ENCODE measurements at regions not wholly inside any gene's neighbourhood (a gene's known extent, or its start where the extent isn't known, plus 50 kb on each side); places are given as distances from the start of the nearest gene placed in this dataset.
"Not testable (repeated sequence)": the region's sequence is repeated elsewhere in the genome, so short reads cannot be mapped to it uniquely, and the experiment has no call there.

GRCh38 chr5:85646641-85647040, 971.1 kb upstream of the COX7C start:
- no peaks in the 10 kb centered on the region for H3K4me1 ChIP-seq
- no peaks in the 10 kb centered on the region for H3K36me3 ChIP-seq
- TF ChIP-seq CTCF (IDR thresholded peaks at IDR 0.05) (no peak), POLR2AphosphoS5 (IDR thresholded peaks at IDR 0.05) (no peak), POLR2A (IDR thresholded peaks at IDR 0.05) (no peak), EP300 (IDR thresholded peaks at IDR 0.05) (no peak)
- H3K4me3 ChIP-seq, result no peak overlapping the region
- no peaks in the 10 kb centered on the region for H3K27me3 ChIP-seq
- no peak overlapping the region for H3K27ac ChIP-seq
- 67 to 71% methylated on average over 2 of the region's 2 CpGs for WGBS, 2 donors
- ATAC-seq (ENCODE audit: low FRiP score in 2 of 2) (no peak), DNase-seq (no peak)
- no peaks in the 10 kb centered on the region for H3K9me3 ChIP-seq

- WGBS, 2 donors, result 85% methylated on average over 25 of the region's 25 CpGs
Measured at GRCh38 chr5:85647349-85648127, 970.2 kb upstream of the COX7C start.

GRCh38 chr5:85648495-85648894, 969.2 kb upstream of the COX7C start:
- WGBS, 2 donors, result 64 to 69% methylated on average over 4 of the region's 4 CpGs
- no peak for TF ChIP-seq POLR2A (IDR thresholded peaks at IDR 0.05)
- no peak for TF ChIP-seq POLR2AphosphoS5 (IDR thresholded peaks at IDR 0.05)
- no peak for TF ChIP-seq EP300 (IDR thresholded peaks at IDR 0.05)
- no peak for TF ChIP-seq CTCF (IDR thresholded peaks at IDR 0.05)
- no peak for ATAC-seq (ENCODE audit: low FRiP score in 2 of 2)

More at GRCh38 chr5:85647349-85648127, 970.2 kb upstream of the COX7C start:
- ATAC-seq (ENCODE audit: low FRiP score in 2 of 2), result no peak
- no peaks in the 10 kb centered on the region for H3K4me1 ChIP-seq
- no peak overlapping the region for H3K4me3 ChIP-seq
- H3K27me3 ChIP-seq, result no peaks in the 10 kb centered on the region
- H3K36me3 ChIP-seq, result no peaks in the 10 kb centered on the region
- H3K27ac ChIP-seq, result no peak overlapping the region
- no peaks in the 10 kb centered on the region for H3K9me3 ChIP-seq
- no peak for DNase-seq
- no peak for TF ChIP-seq EP300 (IDR thresholded peaks at IDR 0.05)
- no peak for TF ChIP-seq POLR2A (IDR thresholded peaks at IDR 0.05)
- TF ChIP-seq CTCF (IDR thresholded peaks at IDR 0.05), result no peak
- no peak for TF ChIP-seq POLR2AphosphoS5 (IDR thresholded peaks at IDR 0.05)

GRCh38 chr5:85651731-85652130, 966.0 kb upstream of the COX7C start:
- no peaks in the 10 kb centered on the region for H3K36me3 ChIP-seq
- H3K9me3 ChIP-seq, result peaks cover 0 to 4% (median 1%) of the 10 kb centered on the region in 4 donors
- H3K27me3 ChIP-seq, result no peaks in the 10 kb centered on the region
- WGBS, 2 donors, result 83 to 90% methylated on average over 1 of the region's 1 CpG
- ATAC-seq (ENCODE audit: low FRiP score in 2 of 2) (no peak), DNase-seq (no peak)
- no peak for TF ChIP-seq CTCF (IDR thresholded peaks at IDR 0.05)
- no peak overlapping the region for H3K4me3 ChIP-seq
- H3K4me1 ChIP-seq, result no peaks in the 10 kb centered on the region
- H3K27ac ChIP-seq, result no peak overlapping the region

More at GRCh38 chr5:85648495-85648894, 969.2 kb upstream of the COX7C start:
- Histone ChIP-seq H3K4me1 (no peaks in the 10 kb centered on the region), H3K27me3 (no peaks in the 10 kb centered on the region), H3K4me3 (no peak overlapping the region), H3K9me3 (no peaks in the 10 kb centered on the region), H3K27ac (no peak overlapping the region), H3K36me3 (no peaks in the 10 kb centered on the region)
- DNase-seq, result no peak

- not testable (repeated sequence) for ATAC-seq (ENCODE audit: low FRiP score in 2 of 2); H3K4me3 ChIP-seq; DNase-seq; H3K27me3 ChIP-seq; H3K27ac ChIP-seq; H3K36me3 ChIP-seq; H3K4me1 ChIP-seq; H3K9me3 ChIP-seq
- WGBS, 2 donors, result 72 to 79% methylated on average over 3 of the region's 3 CpGs
Measured at GRCh38 chr5:85654144-85654543, 963.6 kb upstream of the COX7C start.

All from upper lobe of left lung (tissue), 6 donors.